Peyer's patch (tissue), 4 donors: ENCODE measurements at regions not wholly inside any gene's neighbourhood (a gene's known extent, or its start where the extent isn't known, plus 50 kb on each side); places are given as distances from the start of the nearest gene placed in this dataset.

ENCODE experiments used
- CTCF ChIP-seq, 6 experiments: fragments of 450-650 bp in 4 of 6; fragments of 200-600 bp in 2 of 6; sonication (generic) in 1 of 6; IDR thresholded peaks; one replicate each; pipeline ENCODE4 v1.5.1; 2017 to 2019; ENCODE audit warnings: antibody characterized with exemption in 6 of 6, mild to moderate bottlenecking in 3 of 6, moderate library complexity in 1 of 6
- POLR2A ChIP-seq, 2 donors: fragments of 450-650 bp; IDR thresholded peaks; one replicate each; pipeline ENCODE4 v1.5.1; 2017; ENCODE audit warnings: antibody characterized with exemption in 2 of 2, mild to moderate bottlenecking in 2 of 2, moderate library complexity in 2 of 2

GRCh38 chr1:221949996-221950395, 208.1 kb upstream of the DUSP10 start:
- TF ChIP-seq CTCF (IDR thresholded peaks at IDR 0.05) (no peak), POLR2A (IDR thresholded peaks at IDR 0.05) (no peak)
